HepG2 (cell line): ENCODE measurements at regions not wholly inside any gene's neighbourhood (a gene's known extent, or its start where the extent isn't known, plus 50 kb on each side); places are given as distances from the start of the nearest gene placed in this dataset.

ENCODE experiments used
- CBX1 ChIP-seq: IDR thresholded peaks from one replicate; pipeline ENCODE4 v1.6.1; 2016; ENCODE audit warnings: antibody characterized with exemption, low read depth
- NR3C1 ChIP-seq: sonication (generic); formaldehyde crosslinking; IDR thresholded peaks from 2 replicates; pipeline ENCODE4 v1.4.0; 2020; ENCODE audit warnings: missing genetic modification reagents
- ZNF557 ChIP-seq: sonication (generic); formaldehyde crosslinking; IDR thresholded peaks from 2 replicates; pipeline ENCODE4 v1.4.0; 2020; ENCODE audit warnings: missing genetic modification reagents

GRCh38 chr1:209416039-209416438 is 167.5 kb upstream of the CAMK1G start:
- TF ChIP-seq ZNF557 (CRISPR knock-in tag) (no peak), CBX1 (no peak), NR3C1 (CRISPR knock-in tag) (no peak)
